Activated naive CD4-positive, alpha-beta T cell treated with anti-CD3 and anti-CD28 coated beads for 36 hours (primary cell): ENCODE measurements at regions not wholly inside any gene's neighbourhood (a gene's known extent, or its start where the extent isn't known, plus 50 kb on each side); places are given as distances from the start of the nearest gene placed in this dataset.
"Not testable (repeated sequence)": the region's sequence is repeated elsewhere in the genome, so short reads cannot be mapped to it uniquely, and the experiment has no call there.

Experiments used
- CTCF ChIA-PET: fragments of 350-600 bp; sonication (Branson Sonifier 250); formaldehyde crosslinking; loops from one replicate; lab custom pipeline; 2021; ENCODE audit warnings: antibody characterized with exemption; lab: Charles Lee
- DNase-seq: peaks from one replicate; pipeline ENCODE4 v3.0.0-alpha.2; 2020
- H3K27ac Mint-ChIP-seq: one replicate; pipeline ENCODE4 v1.8.0; 2021; ENCODE audit warnings: mild to moderate bottlenecking, mixed read lengths
- H3K27me3 Mint-ChIP-seq: one replicate; pipeline ENCODE4 v1.8.0; 2021; ENCODE audit warnings: low read depth, mixed read lengths
- H3K36me3 Mint-ChIP-seq: one replicate; pipeline ENCODE4 v1.8.0; 2021; ENCODE audit warnings: low read depth, mixed read lengths
- H3K4me1 Mint-ChIP-seq: one replicate; pipeline ENCODE4 v1.8.0; 2021; ENCODE audit warnings: low read depth, mixed read lengths
- H3K4me3 Mint-ChIP-seq: one replicate; pipeline ENCODE4 v1.8.0; 2021; ENCODE audit warnings: mild to moderate bottlenecking, moderate library complexity, mixed read lengths
- H3K9me3 Mint-ChIP-seq: one replicate; pipeline ENCODE4 v1.8.0; 2021; ENCODE audit warnings: mixed read lengths
- intact Hi-C: fragments of 100-400 bp; cut with micrococcal nuclease; formaldehyde crosslinking; loops from one replicate; pipeline ENCODE4 v1.15.1; 2023

- CTCF ChIA-PET: no interaction called here
- intact Hi-C loops: no loop called here
- DNase-seq: no peak
Measured at GRCh38 chr20:56911946-56912345, 282.8 kb downstream of the TFAP2C start.

DNA sequence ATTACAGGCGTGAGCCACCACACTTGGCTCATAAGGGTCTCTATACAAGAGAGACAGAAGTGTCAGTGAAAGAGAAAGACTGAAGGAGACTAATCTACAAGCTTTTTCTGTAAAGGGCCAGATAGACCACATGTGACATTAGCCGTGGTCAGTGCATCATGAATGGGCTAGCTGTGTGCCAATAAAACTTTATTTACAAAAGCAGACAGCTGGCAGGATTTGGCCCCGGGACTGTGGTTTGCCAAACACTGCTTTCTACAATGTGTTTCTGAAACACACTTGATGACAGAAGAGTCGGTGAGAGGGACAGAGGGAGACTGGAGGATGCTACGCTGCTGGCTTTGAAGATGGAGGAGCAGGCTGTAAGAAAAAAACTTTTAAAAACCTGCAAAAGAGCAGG lies 285.4 kb downstream of the TFAP2C start:
- Mint-ChIP-seq H3K9me3 (no peaks in the 10 kb centered on the region), H3K4me3 (no peak overlapping the region), H3K27ac (no peak overlapping the region), H3K4me1 (no peaks in the 10 kb centered on the region), H3K36me3 (no peaks in the 10 kb centered on the region), H3K27me3 (peaks cover 6% of the 10 kb centered on the region)
- intact Hi-C loops: no loop called here
- no peak for DNase-seq
- CTCF ChIA-PET: no interaction called here

More at GRCh38 chr20:56911946-56912345, 282.8 kb downstream of the TFAP2C start:
- H3K36me3 Mint-ChIP-seq: no peaks in the 10 kb centered on the region
- H3K27ac Mint-ChIP-seq: no peak overlapping the region
- no peaks in the 10 kb centered on the region for H3K4me1 Mint-ChIP-seq
- H3K27me3 Mint-ChIP-seq: peaks cover 3% of the 10 kb centered on the region
- H3K9me3 Mint-ChIP-seq: no peaks in the 10 kb centered on the region
- no peak overlapping the region for H3K4me3 Mint-ChIP-seq

GRCh38 chr20:56916345-56916622 lies 287.2 kb downstream of the TFAP2C start:
- intact Hi-C loops: no loop called here
- no peaks in the 10 kb centered on the region for H3K4me1 Mint-ChIP-seq
- H3K27me3 Mint-ChIP-seq: peaks cover 6% of the 10 kb centered on the region
- no peak for DNase-seq
- CTCF ChIA-PET: interaction anchor here (0.7 kb wide), 1 partner anchor 58 kb away, joined by 4 read pairs; no protein-coding TSS in a partner anchor
- no peaks in the 10 kb centered on the region for H3K36me3 Mint-ChIP-seq
- no peak overlapping the region for H3K27ac Mint-ChIP-seq
- no peaks in the 10 kb centered on the region for H3K9me3 Mint-ChIP-seq
- no peak overlapping the region for H3K4me3 Mint-ChIP-seq

- DNase-seq, H3K27ac Mint-ChIP-seq, intact Hi-C loops, H3K9me3 Mint-ChIP-seq, H3K36me3 Mint-ChIP-seq, H3K4me3 Mint-ChIP-seq, H3K4me1 Mint-ChIP-seq: not testable (repeated sequence)
- peaks cover 30% of the 10 kb centered on the region for H3K27me3 Mint-ChIP-seq
- CTCF ChIA-PET: interaction anchor here (0.6 to 0.7 kb wide), 2 partner anchors 149 to 166 kb away, joined by 3 read pairs; no protein-coding TSS in a partner anchor
Measured at GRCh38 chr20:56920041-56920440, 290.9 kb downstream of the TFAP2C start.

GRCh38 chr20:56922497-56922896 lies 293.4 kb downstream of the TFAP2C start:
- Mint-ChIP-seq H3K9me3 (no peaks in the 10 kb centered on the region), H3K27me3 (peaks cover 48% of the 10 kb centered on the region), H3K4me3 (no peak overlapping the region), H3K36me3 (no peaks in the 10 kb centered on the region), H3K4me1 (peaks cover 6% of the 10 kb centered on the region), H3K27ac (no peak overlapping the region)
- DNase-seq: no peak
- intact Hi-C loops: no loop called here
- CTCF ChIA-PET: no interaction called here

DNA sequence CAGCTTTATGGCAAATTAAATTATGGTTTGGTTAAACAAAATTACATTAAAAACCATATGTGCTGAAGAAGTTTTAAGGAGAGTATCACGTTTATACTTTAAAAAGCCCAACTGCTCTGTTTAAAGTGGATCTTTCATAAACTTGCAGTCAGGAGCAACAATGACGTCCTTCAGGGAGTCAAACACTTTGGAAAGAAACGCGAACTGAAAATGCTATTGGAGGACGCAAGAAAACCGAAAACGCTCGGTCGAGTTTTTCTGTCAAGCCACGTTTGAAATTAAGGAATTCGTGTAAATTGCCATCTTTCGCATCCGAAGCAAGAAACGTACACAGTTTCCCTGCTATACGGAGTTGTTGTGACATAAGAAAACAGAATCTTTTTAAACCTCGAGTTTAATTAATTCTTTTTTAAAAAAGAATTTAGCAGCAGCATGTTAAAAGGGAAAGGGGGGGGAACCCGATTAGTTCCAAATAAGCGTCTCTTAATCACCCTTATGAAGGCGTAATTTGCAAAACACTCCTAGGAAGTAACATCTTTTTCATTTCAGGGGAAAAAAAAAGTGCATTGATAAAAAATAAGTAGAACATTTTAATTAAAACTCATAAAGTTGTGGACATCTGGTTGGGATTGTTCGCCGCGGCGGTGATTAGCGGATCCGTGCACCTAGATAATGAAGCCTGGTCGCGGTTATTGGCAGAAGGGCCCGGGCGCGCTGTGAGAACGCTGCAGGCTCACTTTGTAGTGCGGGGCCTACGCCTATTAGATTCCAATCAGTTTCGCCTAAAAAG lies 295.4 kb downstream of the TFAP2C start:
- DNase-seq: no peak
- no peak overlapping the region for H3K4me3 Mint-ChIP-seq
- CTCF ChIA-PET: no interaction called here
- H3K27ac Mint-ChIP-seq: no peak overlapping the region
- H3K4me1 Mint-ChIP-seq: peaks cover 6% of the 10 kb centered on the region
- peaks cover 62% of the 10 kb centered on the region for H3K27me3 Mint-ChIP-seq
- H3K36me3 Mint-ChIP-seq: no peaks in the 10 kb centered on the region
- no peaks in the 10 kb centered on the region for H3K9me3 Mint-ChIP-seq
- intact Hi-C loops: loop anchor here (5.0 kb wide), 1 partner anchor 297 kb away; the partner anchor contains the start of gene TFAP2C

- Mint-ChIP-seq H3K9me3 (no peaks in the 10 kb centered on the region), H3K27ac (no peak overlapping the region), H3K4me3 (no peak overlapping the region), H3K27me3 (peaks cover 65% of the 10 kb centered on the region), H3K4me1 (peaks cover 6% of the 10 kb centered on the region), H3K36me3 (no peaks in the 10 kb centered on the region)
- DNase-seq: no peak
- intact Hi-C loops: loop anchor here (5.0 kb wide), 1 partner anchor 298 kb away; the partner anchor contains the start of gene TFAP2C
- CTCF ChIA-PET: no interaction called here
Measured at GRCh38 chr20:56925082-56925830, 296.1 kb downstream of the TFAP2C start.

DNA sequence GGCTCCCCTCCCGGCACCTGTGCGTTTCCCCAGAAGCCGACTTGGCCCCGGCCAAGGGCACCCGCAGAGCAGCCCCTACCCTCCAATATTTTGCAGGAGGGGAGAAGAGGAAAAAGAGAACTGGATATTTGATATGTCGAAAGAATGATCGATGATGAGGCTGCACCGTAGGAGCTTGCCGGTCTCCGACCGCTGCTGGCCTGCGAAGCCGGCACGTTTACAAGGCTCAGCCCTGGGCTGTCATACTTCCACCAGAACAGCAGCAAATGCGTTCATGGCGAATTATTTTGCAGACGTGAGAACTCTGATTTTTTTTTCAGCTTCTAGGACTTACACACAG lies 296.7 kb downstream of the TFAP2C start:
- peaks cover 69% of the 10 kb centered on the region for H3K27me3 Mint-ChIP-seq
- H3K27ac Mint-ChIP-seq: no peak overlapping the region
- no peak overlapping the region for H3K4me3 Mint-ChIP-seq
- no peak for DNase-seq
- H3K9me3 Mint-ChIP-seq: no peaks in the 10 kb centered on the region
- CTCF ChIA-PET: no interaction called here
- intact Hi-C loops: loop anchor here (5.0 kb wide), 1 partner anchor 298 kb away; the partner anchor contains the start of gene TFAP2C
- H3K36me3 Mint-ChIP-seq: no peaks in the 10 kb centered on the region
- peaks cover 6% of the 10 kb centered on the region for H3K4me1 Mint-ChIP-seq

GRCh38 chr20:56926501-56926900 lies 297.4 kb downstream of the TFAP2C start:
- no peaks in the 10 kb centered on the region for H3K36me3 Mint-ChIP-seq
- H3K9me3 Mint-ChIP-seq: no peaks in the 10 kb centered on the region
- DNase-seq: no peak
- peaks cover 6% of the 10 kb centered on the region for H3K4me1 Mint-ChIP-seq
- no peak overlapping the region for H3K27ac Mint-ChIP-seq
- intact Hi-C loops: loop anchor here (5.0 kb wide), 1 partner anchor 299 kb away; the partner anchor contains the start of gene TFAP2C
- no peak overlapping the region for H3K4me3 Mint-ChIP-seq
- CTCF ChIA-PET: interaction anchor here (0.5 kb wide), 1 partner anchor 372 kb away, joined by 3 read pairs; no protein-coding TSS in a partner anchor
- H3K27me3 Mint-ChIP-seq: peaks cover 67% of the 10 kb centered on the region

GRCh38 chr20:56927127-56927526 lies 298.0 kb downstream of the TFAP2C start:
- Mint-ChIP-seq H3K27me3 (peaks cover 63% of the 10 kb centered on the region), H3K4me3 (no peak overlapping the region), H3K9me3 (no peaks in the 10 kb centered on the region), H3K36me3 (no peaks in the 10 kb centered on the region), H3K27ac (no peak overlapping the region), H3K4me1 (peaks cover 6% of the 10 kb centered on the region)
- DNase-seq: no peak
- intact Hi-C loops: loop anchor here (5.0 kb wide), 1 partner anchor 300 kb away; the partner anchor contains the start of gene TFAP2C
- CTCF ChIA-PET: interaction anchor here (0.5 kb wide), 1 partner anchor 372 kb away, joined by 3 read pairs; no protein-coding TSS in a partner anchor

GRCh38 chr20:56928007-56928406 lies 298.9 kb downstream of the TFAP2C start:
- DNase-seq: no peak
- intact Hi-C loops: loop anchor here (5.0 kb wide), 1 partner anchor 301 kb away; the partner anchor contains the start of gene TFAP2C
- H3K27ac Mint-ChIP-seq: no peak overlapping the region
- H3K4me3 Mint-ChIP-seq: no peak overlapping the region
- H3K9me3 Mint-ChIP-seq: no peaks in the 10 kb centered on the region
- H3K27me3 Mint-ChIP-seq: peaks cover 59% of the 10 kb centered on the region
- CTCF ChIA-PET: no interaction called here
- no peaks in the 10 kb centered on the region for H3K36me3 Mint-ChIP-seq
- peaks cover 6% of the 10 kb centered on the region for H3K4me1 Mint-ChIP-seq

DNA sequence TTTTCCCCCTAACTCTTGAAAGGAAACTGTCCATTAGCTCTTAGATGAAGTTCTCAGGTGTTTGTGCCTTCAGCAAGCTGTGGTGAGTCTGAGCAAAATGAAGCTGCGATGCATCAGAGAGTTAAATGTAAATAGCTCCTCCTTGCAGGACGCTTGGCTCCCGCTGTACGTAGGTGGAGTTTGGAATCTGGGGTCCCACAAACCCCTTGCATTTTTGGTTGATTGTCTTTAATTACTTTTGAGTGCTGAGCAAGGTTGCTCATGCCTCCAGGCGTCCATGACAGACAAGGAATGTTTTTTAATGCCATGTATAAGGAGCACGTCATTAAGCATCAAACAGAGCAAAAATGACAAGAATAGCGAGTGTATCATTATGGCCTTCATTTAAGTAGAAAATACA lies 300.5 kb downstream of the TFAP2C start:
- H3K36me3 Mint-ChIP-seq: no peaks in the 10 kb centered on the region
- no peak overlapping the region for H3K4me3 Mint-ChIP-seq
- CTCF ChIA-PET: no interaction called here
- peaks cover 48% of the 10 kb centered on the region for H3K27me3 Mint-ChIP-seq
- no peaks in the 10 kb centered on the region for H3K9me3 Mint-ChIP-seq
- intact Hi-C loops: loop anchor here (5.0 kb wide), 1 partner anchor 302 kb away; the partner anchor contains the start of gene TFAP2C
- DNase-seq: no peak
- H3K27ac Mint-ChIP-seq: no peak overlapping the region
- H3K4me1 Mint-ChIP-seq: peaks cover 5% of the 10 kb centered on the region
